IPS-15b (cell line): ENCODE measurements at regions not wholly inside any gene's neighbourhood (a gene's known extent, or its start where the extent isn't known, plus 50 kb on each side); places are given as distances from the start of the nearest gene placed in this dataset.

Experiments used
- H3K27me3 ChIP-seq: one replicate; pipeline ENCODE4 v1.6.1; 2013; ENCODE audit warnings: low read length; ENCODE audit not compliant: control insufficient read depth, insufficient read depth
- H3K36me3 ChIP-seq: one replicate; pipeline ENCODE4 v1.6.1; 2013; ENCODE audit warnings: low read length; ENCODE audit not compliant: control insufficient read depth, insufficient read depth
- H3K4me1 ChIP-seq: one replicate; pipeline ENCODE4 v1.6.1; 2013; ENCODE audit warnings: mild to moderate bottlenecking, low read length; ENCODE audit not compliant: control insufficient read depth, insufficient read depth
- H3K4me3 ChIP-seq: one replicate; pipeline ENCODE4 v1.5.1; 2013; ENCODE audit warnings: low read depth, low read length
- H3K9ac ChIP-seq: one replicate; pipeline ENCODE4 v1.6.1; 2013; ENCODE audit warnings: low read depth, mild to moderate bottlenecking, low read length
- H3K9me3 ChIP-seq: one replicate; pipeline ENCODE4 v1.6.1; 2013; ENCODE audit warnings: mild to moderate bottlenecking, low read length; ENCODE audit not compliant: control insufficient read depth, insufficient read depth

DNA sequence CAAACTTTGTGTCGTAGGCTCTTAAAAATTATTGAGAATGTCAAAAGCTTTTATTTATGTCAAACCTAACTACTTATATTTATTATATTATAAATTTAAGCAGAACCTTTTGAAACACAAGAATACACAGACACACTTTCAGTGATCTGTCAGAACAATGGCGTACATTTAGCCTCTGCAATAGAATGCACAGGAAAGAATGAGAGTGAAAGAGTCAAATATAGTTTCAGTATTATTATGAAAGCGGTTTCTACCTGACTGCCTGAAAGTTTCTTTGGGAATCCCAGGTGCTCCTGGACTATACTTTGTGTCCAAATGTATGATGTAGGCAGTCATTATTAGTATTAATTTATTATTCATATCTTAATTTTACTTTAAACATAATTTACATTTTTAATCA is 872.0 kb upstream of the AGA start:
- no peaks in the 10 kb centered on the region for H3K36me3 ChIP-seq
- no peaks in the 10 kb centered on the region for H3K9me3 ChIP-seq
- H3K9ac ChIP-seq, result no peak overlapping the region
- H3K27me3 ChIP-seq, result no peaks in the 10 kb centered on the region
- no peaks in the 10 kb centered on the region for H3K4me1 ChIP-seq
- H3K4me3 ChIP-seq, result no peak overlapping the region

DNA sequence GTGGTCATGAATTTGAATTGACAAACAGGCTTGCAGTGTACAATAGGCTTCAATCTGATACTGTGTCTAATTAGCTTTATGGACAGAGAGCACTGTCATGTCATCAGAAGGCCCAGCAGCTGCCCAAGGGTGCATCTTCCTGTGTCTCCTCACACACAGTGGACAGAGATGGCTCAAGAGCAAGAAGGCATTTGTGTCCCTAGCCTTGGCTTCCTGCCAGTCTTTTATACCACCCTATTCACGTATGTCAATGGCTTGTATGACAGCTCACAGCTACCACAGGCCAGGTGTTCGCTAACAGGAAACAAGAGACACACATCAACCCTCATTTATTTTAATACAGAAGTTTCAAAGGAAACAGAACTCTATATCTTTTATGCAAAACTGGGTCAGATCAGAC is 874.0 kb upstream of the AGA start:
- no peaks in the 10 kb centered on the region for H3K9me3 ChIP-seq
- H3K4me1 ChIP-seq, result no peaks in the 10 kb centered on the region
- H3K9ac ChIP-seq, result no peak overlapping the region
- H3K4me3 ChIP-seq, result no peak overlapping the region
- no peaks in the 10 kb centered on the region for H3K36me3 ChIP-seq
- H3K27me3 ChIP-seq, result no peaks in the 10 kb centered on the region

DNA sequence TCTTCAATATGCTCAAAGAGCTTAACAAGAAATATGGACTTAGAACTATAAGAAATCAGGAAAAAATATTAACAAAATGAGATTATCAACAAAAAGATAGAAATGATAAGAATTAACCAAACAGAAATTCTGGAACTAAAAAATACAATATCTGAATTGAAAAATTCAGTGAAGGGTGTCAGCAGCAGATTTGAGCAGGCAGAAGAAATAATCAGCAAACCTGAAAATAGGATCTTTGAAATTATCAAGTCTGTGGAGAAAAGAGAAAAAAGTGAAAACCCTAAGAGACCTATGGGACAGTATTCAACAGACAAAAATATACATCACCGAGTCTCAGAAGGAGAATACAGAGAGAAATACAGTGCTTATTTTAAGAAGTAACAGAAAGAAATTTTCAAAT is 877.8 kb upstream of the AGA start:
- H3K27me3 ChIP-seq, result no peaks in the 10 kb centered on the region
- H3K9ac ChIP-seq, result no peak overlapping the region
- no peaks in the 10 kb centered on the region for H3K36me3 ChIP-seq
- no peaks in the 10 kb centered on the region for H3K4me1 ChIP-seq
- no peaks in the 10 kb centered on the region for H3K9me3 ChIP-seq
- no peak overlapping the region for H3K4me3 ChIP-seq

DNA sequence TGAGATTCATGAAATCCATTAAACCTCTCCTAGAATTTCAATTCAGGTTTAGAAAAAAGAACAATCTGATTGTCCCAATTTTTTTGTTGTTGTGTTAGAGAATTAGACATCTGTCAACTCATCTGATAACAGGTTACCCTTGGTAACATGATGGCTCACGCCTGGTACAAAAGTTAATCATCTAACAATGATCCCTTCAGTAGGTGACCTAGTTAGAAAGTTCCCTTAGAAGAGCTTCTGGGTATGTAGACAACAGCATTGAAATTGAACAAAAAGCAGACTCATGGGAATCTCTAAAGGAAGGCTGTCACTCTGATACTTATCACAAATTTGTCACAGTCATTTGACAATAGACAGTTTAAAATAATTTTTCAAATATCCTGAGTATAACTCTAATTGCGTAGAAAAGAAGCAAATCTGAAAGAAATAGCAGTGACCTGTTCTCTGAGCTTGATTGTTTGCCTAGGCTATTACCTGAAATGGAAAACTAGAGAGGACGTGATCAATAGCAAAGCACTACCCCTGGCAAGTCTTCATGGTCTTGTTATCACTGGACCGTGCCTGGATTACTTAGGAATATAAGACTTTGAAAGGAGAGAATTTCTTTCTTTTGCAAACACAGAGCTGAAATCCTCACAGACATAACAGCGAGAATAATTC is 880.4 kb upstream of the AGA start:
- Histone ChIP-seq H3K27me3 (no peaks in the 10 kb centered on the region), H3K36me3 (no peaks in the 10 kb centered on the region), H3K9me3 (no peaks in the 10 kb centered on the region), H3K4me3 (no peak overlapping the region), H3K4me1 (no peaks in the 10 kb centered on the region), H3K9ac (no peak overlapping the region)

DNA sequence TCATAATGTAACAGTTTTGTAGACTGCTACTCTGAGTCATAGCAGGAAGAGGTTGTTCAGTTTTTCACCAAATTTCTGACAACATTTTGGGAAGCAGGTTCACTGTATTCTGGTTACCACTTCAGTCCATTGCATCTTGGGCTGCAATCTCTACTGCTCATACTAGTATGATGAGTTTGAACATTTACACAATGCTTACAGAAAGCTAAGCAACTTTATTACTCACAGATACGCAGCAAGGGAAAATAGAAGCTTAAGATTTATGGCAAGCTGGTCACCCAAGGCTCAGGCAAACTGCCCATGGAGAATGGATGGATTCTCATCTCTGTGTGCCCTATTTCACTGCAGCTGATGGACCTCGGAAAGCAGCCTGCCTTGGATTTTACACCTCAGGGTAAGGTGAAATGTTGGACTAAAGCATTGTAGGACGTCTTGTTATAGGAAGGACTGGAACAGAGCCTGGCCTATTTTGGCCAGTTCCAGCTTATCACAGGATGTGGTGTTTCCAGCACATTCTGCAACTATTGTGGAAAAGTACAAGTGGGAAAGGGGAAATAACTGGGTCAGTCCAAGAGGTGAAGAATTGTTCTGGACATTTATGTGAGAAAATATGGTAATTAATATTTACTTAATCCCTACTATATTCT is 887.1 kb upstream of the AGA start:
- H3K9ac ChIP-seq, result no peak overlapping the region
- no peaks in the 10 kb centered on the region for H3K4me1 ChIP-seq
- H3K4me3 ChIP-seq, result no peak overlapping the region
- no peaks in the 10 kb centered on the region for H3K36me3 ChIP-seq
- no peaks in the 10 kb centered on the region for H3K9me3 ChIP-seq
- no peaks in the 10 kb centered on the region for H3K27me3 ChIP-seq

DNA sequence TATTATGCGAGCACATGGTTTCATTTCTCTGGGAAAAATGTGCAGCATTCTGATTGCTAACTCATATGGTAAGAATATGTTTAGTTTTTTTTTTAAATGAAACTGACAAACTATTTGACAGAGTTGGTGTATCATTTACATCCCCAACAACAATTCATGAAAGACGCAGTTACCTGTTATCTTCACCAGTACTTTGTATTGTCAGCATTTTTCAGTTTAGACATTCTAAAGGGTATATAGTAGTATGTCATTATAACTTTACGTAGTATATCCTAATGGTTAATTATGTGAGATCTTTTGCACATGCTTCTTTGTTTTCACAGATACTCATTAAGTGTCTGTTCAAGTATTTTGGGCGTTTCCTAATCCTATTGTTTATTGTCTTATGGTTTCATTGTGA is 891.1 kb upstream of the AGA start:
- no peaks in the 10 kb centered on the region for H3K9me3 ChIP-seq
- no peaks in the 10 kb centered on the region for H3K4me1 ChIP-seq
- H3K9ac ChIP-seq, result no peak overlapping the region

DNA sequence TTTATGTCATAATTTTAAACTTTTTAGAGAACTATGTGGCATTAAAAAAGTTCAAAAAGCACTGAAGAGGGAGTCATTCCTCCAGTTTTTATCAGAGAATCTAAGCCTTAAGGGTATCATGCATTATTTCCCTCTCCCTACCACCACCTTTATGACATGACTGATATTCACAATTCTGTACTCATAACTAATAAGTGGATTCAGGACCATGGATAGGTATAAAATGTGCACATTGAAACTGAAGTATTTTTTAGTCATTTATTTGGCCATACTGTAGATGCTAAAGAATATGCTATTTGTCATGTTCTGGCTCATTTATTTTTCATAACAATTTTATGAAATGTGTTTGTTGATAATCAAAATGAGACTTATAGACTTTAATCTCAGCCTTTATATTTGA is 897.5 kb upstream of the AGA start:
- no peaks in the 10 kb centered on the region for H3K27me3 ChIP-seq
- H3K4me1 ChIP-seq, result no peaks in the 10 kb centered on the region
- H3K9me3 ChIP-seq, result no peaks in the 10 kb centered on the region
- no peak overlapping the region for H3K9ac ChIP-seq
- H3K4me3 ChIP-seq, result no peak overlapping the region
- H3K36me3 ChIP-seq, result no peaks in the 10 kb centered on the region

More for the DNA sequence above, 891.1 kb upstream of the AGA start:
- no peaks in the 10 kb centered on the region for H3K27me3 ChIP-seq
- H3K4me3 ChIP-seq, result no peak overlapping the region
- H3K36me3 ChIP-seq, result no peaks in the 10 kb centered on the region

DNA sequence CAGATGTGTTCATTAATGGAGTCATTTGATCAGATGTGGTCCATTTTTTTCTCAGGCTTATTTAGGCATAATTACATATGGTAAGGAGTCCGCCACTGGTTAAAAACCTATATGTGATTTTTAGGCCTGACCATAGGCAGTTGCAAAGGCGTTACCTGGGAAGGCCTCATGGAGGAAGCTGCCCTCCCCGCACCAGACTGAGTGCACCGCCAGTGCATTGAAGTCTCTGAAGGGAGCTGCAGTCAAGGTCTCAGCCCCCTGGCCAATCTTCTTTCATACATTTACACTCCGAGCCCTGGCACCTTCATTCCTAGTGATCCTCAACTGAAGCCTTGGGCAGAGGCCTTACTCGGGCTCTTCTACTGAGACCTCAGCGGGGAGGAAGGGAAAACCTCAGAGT is 898.2 kb upstream of the AGA start:
- no peak overlapping the region for H3K9ac ChIP-seq
- H3K4me1 ChIP-seq, result no peaks in the 10 kb centered on the region
- H3K9me3 ChIP-seq, result no peaks in the 10 kb centered on the region
- H3K36me3 ChIP-seq, result no peaks in the 10 kb centered on the region
- no peaks in the 10 kb centered on the region for H3K27me3 ChIP-seq
- H3K4me3 ChIP-seq, result no peak overlapping the region

DNA sequence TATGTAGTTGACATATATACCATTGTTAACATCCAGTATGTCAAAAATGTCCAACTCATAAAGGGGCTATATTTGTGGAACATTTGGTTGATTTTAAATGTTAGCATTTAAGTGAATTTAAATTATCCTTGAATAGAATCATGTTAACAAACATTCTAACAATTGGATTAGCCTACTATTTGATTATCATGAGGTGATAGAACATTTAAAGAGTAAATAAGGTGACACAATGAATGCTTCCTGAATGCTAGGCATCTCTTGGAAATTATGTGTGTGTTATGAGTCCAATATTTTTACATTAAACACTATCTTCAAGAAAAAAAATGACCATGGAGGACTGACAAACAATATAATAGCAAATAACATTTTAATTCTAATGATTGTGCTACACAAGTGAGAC is 901.9 kb upstream of the AGA start:
- H3K36me3 ChIP-seq, result no peaks in the 10 kb centered on the region
- no peak overlapping the region for H3K9ac ChIP-seq
- H3K4me1 ChIP-seq, result no peaks in the 10 kb centered on the region
- H3K4me3 ChIP-seq, result no peak overlapping the region
- H3K27me3 ChIP-seq, result no peaks in the 10 kb centered on the region
- no peaks in the 10 kb centered on the region for H3K9me3 ChIP-seq

DNA sequence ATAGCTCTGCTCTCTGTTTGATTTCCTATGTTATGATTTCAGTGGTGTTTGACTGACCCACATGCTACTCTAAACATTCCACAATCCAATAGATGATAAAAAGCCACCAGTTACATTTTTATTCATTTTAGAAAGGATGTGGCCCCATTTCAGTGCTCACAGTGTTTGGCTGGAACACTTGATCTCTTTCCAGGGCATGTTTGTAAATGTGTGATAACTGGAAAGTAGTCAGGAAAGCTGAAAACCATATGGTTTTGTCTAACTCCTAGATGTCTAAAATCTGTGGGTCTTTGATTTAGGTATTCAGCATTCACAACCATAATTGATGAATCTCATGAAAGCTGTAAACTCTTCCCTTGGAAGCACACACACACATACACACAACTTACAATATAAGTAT is 904.9 kb upstream of the AGA start:
- Histone ChIP-seq H3K9ac (no peak overlapping the region), H3K36me3 (no peaks in the 10 kb centered on the region), H3K4me1 (no peaks in the 10 kb centered on the region), H3K4me3 (no peak overlapping the region), H3K27me3 (no peaks in the 10 kb centered on the region), H3K9me3 (no peaks in the 10 kb centered on the region)

DNA sequence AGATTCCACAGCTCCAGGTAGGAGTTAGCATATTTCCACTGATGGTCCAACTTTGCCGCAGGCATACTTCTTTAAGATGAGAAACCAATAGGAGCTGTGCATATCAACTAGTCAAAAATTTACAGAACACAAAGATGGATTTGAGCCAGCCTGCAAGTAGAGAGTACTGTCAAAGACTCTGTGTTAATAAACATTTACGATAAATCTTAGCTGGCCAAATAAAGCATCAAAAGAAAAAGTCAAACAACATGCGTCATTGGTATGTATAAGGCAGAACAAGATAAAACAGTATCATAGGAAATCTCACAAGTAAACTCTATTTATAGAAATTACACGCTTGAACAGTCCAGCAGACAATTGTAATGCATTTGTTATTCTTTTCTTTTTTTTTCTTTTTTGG is 907.4 kb upstream of the AGA start:
- Histone ChIP-seq H3K4me1 (no peaks in the 10 kb centered on the region), H3K36me3 (no peaks in the 10 kb centered on the region), H3K27me3 (no peaks in the 10 kb centered on the region), H3K9me3 (no peaks in the 10 kb centered on the region), H3K4me3 (no peak overlapping the region), H3K9ac (no peak overlapping the region)

DNA sequence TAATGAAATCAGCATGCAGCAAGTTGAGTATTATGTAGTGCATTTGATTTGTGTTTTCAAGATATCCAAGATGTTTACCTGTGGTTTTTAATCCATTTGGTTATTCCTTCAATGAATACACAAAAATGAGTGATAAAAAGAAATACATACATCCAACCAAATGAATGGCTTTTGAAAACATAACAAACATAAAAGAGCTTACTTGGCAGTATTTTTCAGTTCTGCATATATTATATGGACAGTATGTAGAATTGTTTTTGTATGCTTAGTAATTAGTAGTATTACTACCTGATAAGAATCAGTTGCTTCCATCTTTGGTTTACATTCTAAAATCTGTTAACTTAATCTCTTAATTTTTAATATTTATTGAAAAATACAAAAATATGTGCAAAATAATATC is 908.9 kb upstream of the AGA start:
- H3K36me3 ChIP-seq, result no peaks in the 10 kb centered on the region

More for the DNA sequence above, 908.9 kb upstream of the AGA start:
- Histone ChIP-seq H3K27me3 (no peaks in the 10 kb centered on the region), H3K9ac (no peak overlapping the region), H3K4me3 (no peak overlapping the region), H3K4me1 (no peaks in the 10 kb centered on the region), H3K9me3 (no peaks in the 10 kb centered on the region)
